WTC11 (cell line): ENCODE measurements at regions not wholly inside any gene's neighbourhood (a gene's known extent, or its start where the extent isn't known, plus 50 kb on each side); places are given as distances from the start of the nearest gene placed in this dataset.

Source experiments
- CBFB ChIP-seq: sonication (generic); formaldehyde crosslinking; IDR thresholded peaks from 2 replicates; pipeline ENCODE4 v1.8.1; 2022; ENCODE audit warnings: mild to moderate bottlenecking, low read depth, missing genetic modification reagents
- JAZF1 ChIP-seq: fragments of 250-450 bp; sonication (Bioruptor Pico); IDR thresholded peaks from 2 replicates; pipeline ENCODE4 v1.9.0; 2021; ENCODE audit warnings: moderate library complexity, mild to moderate bottlenecking, inconsistent platforms
- NR1H2 ChIP-seq: sonication (generic); formaldehyde crosslinking; IDR thresholded peaks from 2 replicates; pipeline ENCODE4 v1.9.0; 2021; ENCODE audit warnings: mild to moderate bottlenecking, moderate library complexity, missing genetic modification reagents
- TEAD1 ChIP-seq: sonication (generic); formaldehyde crosslinking; IDR thresholded peaks from 2 replicates; pipeline ENCODE4 v1.8.0; 2022; ENCODE audit warnings: mild to moderate bottlenecking, missing genetic modification reagents
- ZNF232 ChIP-seq: sonication (generic); formaldehyde crosslinking; IDR thresholded peaks from 2 replicates; pipeline ENCODE4 v1.8.0; 2022; ENCODE audit warnings: mild to moderate bottlenecking, missing genetic modification reagents
- ZNF423 ChIP-seq: fragments of 250-450 bp; sonication (Bioruptor Pico); IDR thresholded peaks from 2 replicates; pipeline ENCODE4 v2.1.2; 2022; ENCODE audit warnings: mild to moderate bottlenecking, moderate library complexity
- TF ChIP-seq, protein P1 (sequence below): sonication (generic); formaldehyde crosslinking; IDR thresholded peaks from 2 replicates; pipeline ENCODE4 v1.8.0; 2023; ENCODE audit warnings: missing genetic modification reagents
- TF ChIP-seq, protein P2 (sequence below): sonication (generic); formaldehyde crosslinking; IDR thresholded peaks from 2 replicates; pipeline ENCODE4 v1.8.0; 2022; ENCODE audit warnings: mild to moderate bottlenecking, missing genetic modification reagents

DNA sequence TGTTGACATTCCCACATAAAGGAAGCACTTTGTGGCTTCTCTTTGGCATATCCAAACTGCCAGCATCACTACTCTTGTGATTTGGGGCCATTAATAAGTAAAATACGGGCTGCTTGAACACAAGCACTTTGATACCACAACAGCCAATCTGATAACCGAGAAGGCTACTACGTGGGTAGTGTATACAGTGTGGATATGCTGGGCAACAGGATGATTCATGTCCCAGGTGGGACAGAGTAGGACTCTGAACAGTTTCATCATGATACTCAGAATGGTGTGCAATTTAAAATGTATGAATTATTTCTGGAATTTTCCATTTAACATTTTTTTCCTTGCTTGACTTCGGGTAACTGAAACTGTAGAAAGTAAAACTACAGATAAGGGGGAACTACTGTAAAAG is 225.0 kb upstream of the DDHD1 start:
- TF ChIP-seq, protein P1, sequence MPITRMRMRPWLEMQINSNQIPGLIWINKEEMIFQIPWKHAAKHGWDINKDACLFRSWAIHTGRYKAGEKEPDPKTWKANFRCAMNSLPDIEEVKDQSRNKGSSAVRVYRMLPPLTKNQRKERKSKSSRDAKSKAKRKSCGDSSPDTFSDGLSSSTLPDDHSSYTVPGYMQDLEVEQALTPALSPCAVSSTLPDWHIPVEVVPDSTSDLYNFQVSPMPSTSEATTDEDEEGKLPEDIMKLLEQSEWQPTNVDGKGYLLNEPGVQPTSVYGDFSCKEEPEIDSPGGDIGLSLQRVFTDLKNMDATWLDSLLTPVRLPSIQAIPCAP (CRISPR knock-in tag): no peak
- TF ChIP-seq NR1H2 (CRISPR knock-in tag): no peak
- TF ChIP-seq, protein P2, sequence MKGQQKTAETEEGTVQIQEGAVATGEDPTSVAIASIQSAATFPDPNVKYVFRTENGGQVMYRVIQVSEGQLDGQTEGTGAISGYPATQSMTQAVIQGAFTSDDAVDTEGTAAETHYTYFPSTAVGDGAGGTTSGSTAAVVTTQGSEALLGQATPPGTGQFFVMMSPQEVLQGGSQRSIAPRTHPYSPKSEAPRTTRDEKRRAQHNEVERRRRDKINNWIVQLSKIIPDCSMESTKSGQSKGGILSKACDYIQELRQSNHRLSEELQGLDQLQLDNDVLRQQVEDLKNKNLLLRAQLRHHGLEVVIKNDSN (CRISPR knock-in tag): no peak
- TF ChIP-seq ZNF232: no peak
- no peak for TF ChIP-seq TEAD1
- TF ChIP-seq ZNF423 (CRISPR knock-in tag): no peak
- TF ChIP-seq JAZF1 (CRISPR knock-in tag): no peak
- TF ChIP-seq CBFB: no peak
